ENCODE measurements at regions not wholly inside any gene's neighbourhood (a gene's known extent, or its start where the extent isn't known, plus 50 kb on each side); places are given as distances from the start of the nearest gene placed in this dataset.

DNA sequence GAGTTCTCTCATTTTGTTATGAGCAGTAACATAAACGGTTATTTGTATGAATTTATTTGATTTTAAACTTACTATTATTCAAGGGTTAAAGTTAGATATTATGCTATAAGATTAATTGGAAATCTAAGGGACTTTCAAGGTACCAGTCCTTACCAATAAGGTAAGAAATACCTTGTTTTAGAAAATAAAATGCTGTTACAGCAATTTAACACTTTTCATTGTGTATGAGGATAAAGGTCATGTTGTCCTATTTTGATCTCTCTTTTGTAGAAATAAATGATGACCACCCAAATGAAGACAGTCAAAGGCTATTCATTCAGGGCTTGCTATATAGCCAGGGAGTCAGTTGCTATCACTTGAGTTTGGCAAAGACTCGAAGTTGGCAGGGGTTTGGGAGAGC is 1185.9 kb upstream of the GOT2 start:
- DNase-seq (ENCODE audit: extremely low spot score), result no peak
- intact Hi-C loops (cut with DNase I), result no loop called here
- WGBS, result 70% methylated on average over 2 of the region's 2 CpGs
- no peaks in the 10 kb centered on the region for H3K9me3 ChIP-seq
- H3K27me3 ChIP-seq, result no peaks in the 10 kb centered on the region
- no peak overlapping the region for H3K27ac ChIP-seq (replicated peaks in 1 of 4)
- no peaks in the 10 kb centered on the region for H3K36me3 ChIP-seq
- H3K4me3 ChIP-seq, result no peak overlapping the region
- no peaks in the 10 kb centered on the region for H3K4me1 ChIP-seq
- TF ChIP-seq POLR2A (IDR thresholded peaks at IDR 0.05; ENCODE audit: low read depth) (no peak), POLR2AphosphoS5 (IDR thresholded peaks at IDR 0.05) (no peak), EP300 (IDR thresholded peaks at IDR 0.05) (no peak)
- TF ChIP-seq, protein P1, sequence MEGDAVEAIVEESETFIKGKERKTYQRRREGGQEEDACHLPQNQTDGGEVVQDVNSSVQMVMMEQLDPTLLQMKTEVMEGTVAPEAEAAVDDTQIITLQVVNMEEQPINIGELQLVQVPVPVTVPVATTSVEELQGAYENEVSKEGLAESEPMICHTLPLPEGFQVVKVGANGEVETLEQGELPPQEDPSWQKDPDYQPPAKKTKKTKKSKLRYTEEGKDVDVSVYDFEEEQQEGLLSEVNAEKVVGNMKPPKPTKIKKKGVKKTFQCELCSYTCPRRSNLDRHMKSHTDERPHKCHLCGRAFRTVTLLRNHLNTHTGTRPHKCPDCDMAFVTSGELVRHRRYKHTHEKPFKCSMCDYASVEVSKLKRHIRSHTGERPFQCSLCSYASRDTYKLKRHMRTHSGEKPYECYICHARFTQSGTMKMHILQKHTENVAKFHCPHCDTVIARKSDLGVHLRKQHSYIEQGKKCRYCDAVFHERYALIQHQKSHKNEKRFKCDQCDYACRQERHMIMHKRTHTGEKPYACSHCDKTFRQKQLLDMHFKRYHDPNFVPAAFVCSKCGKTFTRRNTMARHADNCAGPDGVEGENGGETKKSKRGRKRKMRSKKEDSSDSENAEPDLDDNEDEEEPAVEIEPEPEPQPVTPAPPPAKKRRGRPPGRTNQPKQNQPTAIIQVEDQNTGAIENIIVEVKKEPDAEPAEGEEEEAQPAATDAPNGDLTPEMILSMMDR (IDR thresholded peaks at IDR 0.05), result no peak

DNA sequence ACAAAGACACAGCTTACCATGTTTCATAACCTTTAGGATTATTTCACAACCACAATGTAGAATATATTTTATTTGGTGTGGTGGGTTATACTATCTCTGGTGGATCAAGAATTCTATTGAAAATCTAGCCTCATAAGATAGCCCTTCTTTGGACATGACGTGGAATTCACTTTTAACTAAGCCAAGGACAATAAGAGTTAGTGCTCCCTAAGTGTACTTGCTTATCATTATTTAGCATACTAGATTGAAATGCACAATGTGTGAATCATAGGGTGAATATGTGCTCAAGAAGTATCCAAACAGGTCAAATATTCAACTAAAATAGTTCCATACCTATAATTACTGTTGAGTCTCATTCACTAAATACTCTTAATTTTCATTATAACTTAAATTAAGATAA is 1179.5 kb upstream of the GOT2 start:
- Histone ChIP-seq H3K27me3 (no peaks in the 10 kb centered on the region), H3K27ac (replicated peaks in 1 of 4) (no peak overlapping the region), H3K9me3 (no peaks in the 10 kb centered on the region), H3K4me3 (no peak overlapping the region), H3K36me3 (no peaks in the 10 kb centered on the region), H3K4me1 (no peaks in the 10 kb centered on the region)
- intact Hi-C loops (cut with DNase I), result no loop called here
- 94% methylated on average over 1 of the region's 1 CpG for WGBS
- DNase-seq (ENCODE audit: extremely low spot score), result no peak
- TF ChIP-seq POLR2AphosphoS5 (IDR thresholded peaks at IDR 0.05), result no peak
- TF ChIP-seq, protein P1 (IDR thresholded peaks at IDR 0.05), result no peak
- no peak for TF ChIP-seq POLR2A (IDR thresholded peaks at IDR 0.05; ENCODE audit: low read depth)
- no peak for TF ChIP-seq EP300 (IDR thresholded peaks at IDR 0.05)

DNA sequence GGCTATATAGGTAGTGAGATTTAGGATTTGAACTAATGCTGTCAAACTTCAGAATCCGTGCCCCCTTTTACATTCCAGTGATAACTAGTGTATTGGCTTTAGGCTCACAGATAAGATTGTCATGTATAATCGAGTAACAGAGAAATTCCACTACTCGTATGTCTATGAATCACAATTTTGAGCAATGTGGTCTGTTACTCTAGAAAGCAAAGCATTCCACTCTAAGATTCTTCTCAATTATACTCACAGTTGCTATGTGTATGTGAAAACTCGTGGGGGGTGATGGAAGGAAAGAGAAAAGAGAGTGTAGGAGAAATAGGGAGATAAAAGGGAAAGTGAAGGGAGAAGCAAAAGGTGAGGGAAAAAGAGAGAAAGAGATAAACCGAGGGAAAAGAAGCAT is 1175.1 kb upstream of the GOT2 start:
- no peak for DNase-seq (ENCODE audit: extremely low spot score)
- TF ChIP-seq EP300 (IDR thresholded peaks at IDR 0.05) (no peak), POLR2A (IDR thresholded peaks at IDR 0.05; ENCODE audit: low read depth) (no peak), POLR2AphosphoS5 (IDR thresholded peaks at IDR 0.05) (no peak)
- TF ChIP-seq, protein P1 (IDR thresholded peaks at IDR 0.05), result no peak
- H3K4me1 ChIP-seq, result peaks cover 0 to 10% (median 0%) of the 10 kb centered on the region in 4 donors
- H3K27me3 ChIP-seq, result no peaks in the 10 kb centered on the region
- no peak overlapping the region for H3K4me3 ChIP-seq
- H3K9me3 ChIP-seq, result no peaks in the 10 kb centered on the region
- H3K27ac ChIP-seq (replicated peaks in 1 of 4), result no peak overlapping the region
- no peaks in the 10 kb centered on the region for H3K36me3 ChIP-seq
- WGBS, result 72% methylated on average over 5 of the region's 5 CpGs
- intact Hi-C loops (cut with DNase I), result no loop called here

DNA sequence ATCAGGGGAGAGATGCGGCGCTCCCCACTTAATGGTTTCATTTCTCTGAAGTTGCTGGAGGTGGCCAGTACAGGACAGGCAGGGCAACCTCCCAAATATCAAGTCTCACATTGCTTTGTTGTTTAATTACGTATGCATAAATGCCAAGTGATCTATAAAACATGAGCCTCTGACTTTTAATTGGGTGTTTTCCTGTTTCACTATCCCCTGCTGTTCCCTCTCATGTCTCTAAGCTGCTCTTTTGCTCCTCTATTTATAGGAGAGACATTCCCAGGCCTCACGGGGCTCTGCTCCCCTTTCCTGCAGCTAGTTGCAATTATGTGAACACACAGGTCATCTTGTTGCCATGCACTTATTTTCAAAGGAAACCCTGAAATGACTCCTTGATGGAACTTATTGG is 1173.5 kb upstream of the GOT2 start:
- no peaks in the 10 kb centered on the region for H3K27me3 ChIP-seq
- TF ChIP-seq, protein P1 (IDR thresholded peaks at IDR 0.05), result no peak
- TF ChIP-seq POLR2AphosphoS5 (IDR thresholded peaks at IDR 0.05) (no peak), EP300 (IDR thresholded peaks at IDR 0.05) (no peak), POLR2A (IDR thresholded peaks at IDR 0.05; ENCODE audit: low read depth) (no peak)
- 86% methylated on average over 4 of the region's 4 CpGs for WGBS
- intact Hi-C loops (cut with DNase I), result no loop called here
- no peak overlapping the region for H3K4me3 ChIP-seq
- H3K36me3 ChIP-seq, result no peaks in the 10 kb centered on the region
- no peaks in the 10 kb centered on the region for H3K9me3 ChIP-seq
- H3K27ac ChIP-seq (replicated peaks in 1 of 4), result no peak overlapping the region
- DNase-seq (ENCODE audit: extremely low spot score), result no peak
- peaks cover 0 to 10% (median 0%) of the 10 kb centered on the region in 4 donors for H3K4me1 ChIP-seq

DNA sequence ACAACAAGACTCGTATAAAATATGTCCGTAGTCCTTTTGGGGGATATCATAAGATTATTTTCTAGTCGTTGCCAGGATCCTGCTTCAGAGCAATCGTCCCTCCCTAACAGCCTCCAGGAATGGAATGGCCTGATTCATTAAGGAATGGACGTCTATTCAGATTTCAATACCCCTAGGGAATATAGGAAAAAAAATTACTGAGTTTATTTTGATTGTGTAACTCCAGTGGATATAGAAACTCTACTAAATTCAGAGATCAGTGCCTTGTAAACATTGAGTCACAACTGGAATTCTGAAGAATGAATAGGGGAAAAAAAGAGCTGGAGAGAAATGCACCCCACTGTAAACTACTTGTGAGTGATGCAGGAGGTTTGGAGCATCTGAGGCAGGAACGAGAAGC is 1171.5 kb upstream of the GOT2 start:
- Histone ChIP-seq H3K36me3 (no peaks in the 10 kb centered on the region), H3K27me3 (no peaks in the 10 kb centered on the region), H3K4me1 (peaks cover 0 to 10% (median 0%) of the 10 kb centered on the region in 4 donors), H3K9me3 (no peaks in the 10 kb centered on the region), H3K27ac (replicated peaks in 1 of 4) (no peak overlapping the region), H3K4me3 (no peak overlapping the region)
- DNase-seq (ENCODE audit: extremely low spot score), result no peak
- 40% methylated on average over 6 of the region's 6 CpGs for WGBS
- TF ChIP-seq POLR2AphosphoS5 (IDR thresholded peaks at IDR 0.05) (no peak), EP300 (IDR thresholded peaks at IDR 0.05) (no peak), POLR2A (IDR thresholded peaks at IDR 0.05; ENCODE audit: low read depth) (no peak)
- TF ChIP-seq, protein P1 (IDR thresholded peaks at IDR 0.05), result no peak
- intact Hi-C loops (cut with DNase I), result no loop called here
